AG09309 (cell line): ENCODE measurements at regions not wholly inside any gene's neighbourhood (a gene's known extent, or its start where the extent isn't known, plus 50 kb on each side); places are given as distances from the start of the nearest gene placed in this dataset.

Experiments
- DNase-seq: peaks from one replicate; pipeline ENCODE4 v3.0.0-alpha.2; 2010; ENCODE audit warnings: low read depth
- H3K4me3 ChIP-seq: 2 replicates; pipeline ENCODE4 v1.5.1; 2011; ENCODE audit warnings: mild to moderate bottlenecking, low read depth, low read length, moderate library complexity; ENCODE audit not compliant: control insufficient read depth
- CTCF ChIP-seq: IDR thresholded peaks from 2 replicates; pipeline ENCODE4 v1.5.1; 2011; ENCODE audit warnings: mild to moderate bottlenecking, low read depth, low read length, inconsistent platforms; ENCODE audit not compliant: insufficient read depth, control insufficient read depth; ENCODE audit errors: missing control alignments

- no peak for DNase-seq
- TF ChIP-seq CTCF = no peak
- no peak overlapping the region for H3K4me3 ChIP-seq
Observed at GRCh38 chr4:62359441-62360155, 1159.5 kb downstream of the ADGRL3 start.

- no peak overlapping the region for H3K4me3 ChIP-seq
- no peak for DNase-seq
Observed at GRCh38 chr4:62344915-62345314, 1144.8 kb downstream of the ADGRL3 start.

GRCh38 chr4:62344474-62344873 is 1144.3 kb downstream of the ADGRL3 start:
- H3K4me3 ChIP-seq = no peak overlapping the region
- no peak for TF ChIP-seq CTCF
- no peak for DNase-seq

More at GRCh38 chr4:62344915-62345314, 1144.8 kb downstream of the ADGRL3 start:
- no peak for TF ChIP-seq CTCF

- no peak for DNase-seq
- H3K4me3 ChIP-seq = no peak overlapping the region
- no peak for TF ChIP-seq CTCF
Observed at GRCh38 chr4:62342346-62342745, 1142.2 kb downstream of the ADGRL3 start.

- H3K4me3 ChIP-seq = no peak overlapping the region
- no peak for TF ChIP-seq CTCF
Observed at GRCh38 chr4:62328526-62328925, 1128.4 kb downstream of the ADGRL3 start.

GRCh38 chr4:62327612-62328297 is 1127.6 kb downstream of the ADGRL3 start:
- no peak overlapping the region for H3K4me3 ChIP-seq
- no peak for TF ChIP-seq CTCF
- no peak for DNase-seq

More at GRCh38 chr4:62328526-62328925, 1128.4 kb downstream of the ADGRL3 start:
- DNase-seq = no peak
